AML-193 (cell line): ENCODE measurements at regions not wholly inside any gene's neighbourhood (a gene's known extent, or its start where the extent isn't known, plus 50 kb on each side); places are given as distances from the start of the nearest gene placed in this dataset.
A peak's percentile ranks its signal among the peaks of the same experiment; 100 is the strongest.
"Not testable (repeated sequence)": the region's sequence is repeated elsewhere in the genome, so short reads cannot be mapped to it uniquely, and the experiment has no call there.

Source experiments
- DNase-seq, 2 experiments: peaks; one replicate each; lab custom pipeline; 2025; lab: John Stamatoyannopoulos, UW

GRCh38 chr7:145104400-145104799 lies 268.5 kb upstream of the TPK1 start:
- DNase-seq = no peak

- DNase-seq = not testable (repeated sequence)
Measured at GRCh38 chr7:145102199-145102598, 266.3 kb upstream of the TPK1 start.

GRCh38 chr7:145092766-145093165 lies 256.9 kb upstream of the TPK1 start:
- DNase-seq = no peak

GRCh38 chr7:145088111-145088745 lies 252.4 kb upstream of the TPK1 start:
- DNase-seq = no peak

GRCh38 chr7:145082366-145083161 lies 246.7 kb upstream of the TPK1 start:
- no peak for DNase-seq

- DNase-seq = no peak
Measured at GRCh38 chr7:145065473-145065872, 229.6 kb upstream of the TPK1 start.

GRCh38 chr7:145064114-145064513 lies 228.3 kb upstream of the TPK1 start:
- DNase-seq = no peak

- no peak for DNase-seq
Measured at GRCh38 chr7:145053781-145054180, 217.9 kb upstream of the TPK1 start.

- no peak for DNase-seq
Measured at GRCh38 chr7:145050415-145050814, 214.6 kb upstream of the TPK1 start.

GRCh38 chr7:145036604-145037405 lies 201.0 kb upstream of the TPK1 start:
- DNase-seq = peak; percentile 17 to 27

- DNase-seq = no peak
Measured at GRCh38 chr7:145031162-145031561, 195.3 kb upstream of the TPK1 start.

- DNase-seq = no peak
Measured at GRCh38 chr7:145030754-145031153, 194.9 kb upstream of the TPK1 start.

- no peak for DNase-seq
Measured at GRCh38 chr7:145020454-145020853, 184.6 kb upstream of the TPK1 start.

- DNase-seq = no peak
Measured at GRCh38 chr7:145016068-145016467, 180.2 kb upstream of the TPK1 start.

GRCh38 chr7:145009876-145010275 lies 174.0 kb upstream of the TPK1 start:
- DNase-seq = peak; percentile 56 to 61

- DNase-seq = no peak
Measured at GRCh38 chr7:145005601-145006000, 169.7 kb upstream of the TPK1 start.

GRCh38 chr7:144997512-144997911 lies 161.7 kb upstream of the TPK1 start:
- peak; percentile 68 to 80 for DNase-seq

GRCh38 chr7:144995495-144995894 lies 159.6 kb upstream of the TPK1 start:
- no peak for DNase-seq

GRCh38 chr7:144991041-144991440 lies 155.2 kb upstream of the TPK1 start:
- DNase-seq = no peak

GRCh38 chr7:144987686-144988085 lies 151.8 kb upstream of the TPK1 start:
- DNase-seq = no peak

- DNase-seq = no peak
Measured at GRCh38 chr7:144982133-144982532, 146.3 kb upstream of the TPK1 start.

GRCh38 chr7:144975882-144976281 lies 140.0 kb upstream of the TPK1 start:
- no peak for DNase-seq

GRCh38 chr7:144969787-144970186 lies 133.9 kb upstream of the TPK1 start:
- DNase-seq = no peak
